DOHH2 (cell line): ENCODE measurements at regions not wholly inside any gene's neighbourhood (a gene's known extent, or its start where the extent isn't known, plus 50 kb on each side); places are given as distances from the start of the nearest gene placed in this dataset.

Source experiments
- H3F3A ChIP-seq: fragments of 200-600 bp; sonication (generic), shearing (Covaris generic); 2 replicates; pipeline ENCODE4 v1.6.0; 2016; ENCODE audit warnings: antibody characterized with exemption, mild to moderate bottlenecking; ENCODE audit not compliant: control insufficient read depth, insufficient read depth
- H3K27ac ChIP-seq: fragments of 200-600 bp; sonication (generic); 2 replicates; pipeline ENCODE4 v1.5.1; 2014; ENCODE audit warnings: low read depth, mild to moderate bottlenecking, low read length, moderate library complexity
- H3K27me3 ChIP-seq: fragments of 200-600 bp; sonication (generic); 2 replicates; pipeline ENCODE4 v1.6.1; 2014; ENCODE audit warnings: mild to moderate bottlenecking, low read length, mixed read lengths; ENCODE audit not compliant: control insufficient read depth
- H3K36me3 ChIP-seq: fragments of 200-600 bp; sonication (generic); 2 replicates; pipeline ENCODE4 v1.6.1; 2014; ENCODE audit warnings: mild to moderate bottlenecking, low read length, moderate library complexity, mixed read lengths; ENCODE audit not compliant: control insufficient read depth
- H3K4me1 ChIP-seq: fragments of 200-600 bp; sonication (generic); 2 replicates; pipeline ENCODE4 v1.6.1; 2014; ENCODE audit warnings: mild to moderate bottlenecking, low read length, mixed read lengths; ENCODE audit not compliant: control insufficient read depth
- H3K4me2 ChIP-seq: fragments of 200-600 bp; sonication (generic); 2 replicates; pipeline ENCODE4 v1.6.0; 2014; ENCODE audit warnings: mild to moderate bottlenecking, low read length, moderate library complexity
- H3K4me3 ChIP-seq: fragments of 200-600 bp; sonication (generic); 2 replicates; pipeline ENCODE4 v1.5.1; 2014; ENCODE audit warnings: mild to moderate bottlenecking, low read length, mixed read lengths
- H3K79me2 ChIP-seq: fragments of 200-600 bp; sonication (generic); 2 replicates; pipeline ENCODE4 v1.6.1; 2014; ENCODE audit warnings: mild to moderate bottlenecking, low read length, mixed read lengths; ENCODE audit not compliant: control insufficient read depth
- H3K9me2 ChIP-seq: fragments of 200-600 bp; sonication (generic); replicated peaks from 2 replicates; pipeline ENCODE4 v1.6.1; 2014; ENCODE audit warnings: mild to moderate bottlenecking, low read length, mixed read lengths; ENCODE audit not compliant: control insufficient read depth
- H3K9me3 ChIP-seq: fragments of 200-600 bp; sonication (generic); 2 replicates; pipeline ENCODE4 v1.6.1; 2014; ENCODE audit warnings: antibody characterized with exemption, low read length, mixed read lengths; ENCODE audit not compliant: control insufficient read depth, insufficient read depth
- H4K20me1 ChIP-seq: fragments of 200-600 bp; sonication (generic); 2 replicates; pipeline ENCODE4 v1.6.0; 2014; ENCODE audit warnings: low read depth, mild to moderate bottlenecking, antibody characterized with exemption, low read length, moderate library complexity; ENCODE audit not compliant: control insufficient read depth, insufficient read depth
- CTCF ChIP-seq: fragments of 200-600 bp; sonication (generic); IDR thresholded peaks from one replicate; pipeline ENCODE4 v1.5.1; 2014; ENCODE audit warnings: antibody characterized with exemption, mild to moderate bottlenecking, low read depth, low read length; ENCODE audit not compliant: poor library complexity, severe bottlenecking
- EZH2phosphoT487 ChIP-seq: fragments of 200-600 bp; sonication (generic); IDR thresholded peaks from 2 replicates; pipeline ENCODE4 v1.6.1; 2017; ENCODE audit warnings: borderline replicate concordance, mild to moderate bottlenecking, antibody characterized with exemption, low read length, moderate library complexity, mixed read lengths

- no peak overlapping the region for H3K27ac ChIP-seq
- H3K9me2 ChIP-seq, result no peaks in the 10 kb centered on the region
- H3F3A ChIP-seq, result no peaks in the 10 kb centered on the region
- H3K27me3 ChIP-seq, result no peaks in the 10 kb centered on the region
- H3K9me3 ChIP-seq, result no peaks in the 10 kb centered on the region
- no peak overlapping the region for H3K4me2 ChIP-seq
- TF ChIP-seq CTCF (no peak), EZH2phosphoT487 (no peak)
- no peaks in the 10 kb centered on the region for H3K36me3 ChIP-seq
- no peak overlapping the region for H3K4me3 ChIP-seq
- no peaks in the 10 kb centered on the region for H3K4me1 ChIP-seq
- no peaks in the 10 kb centered on the region for H4K20me1 ChIP-seq
- H3K79me2 ChIP-seq, result no peaks in the 10 kb centered on the region
Measured at GRCh38 chr4:65071564-65071963, 598.7 kb downstream of the EPHA5 start.

DNA sequence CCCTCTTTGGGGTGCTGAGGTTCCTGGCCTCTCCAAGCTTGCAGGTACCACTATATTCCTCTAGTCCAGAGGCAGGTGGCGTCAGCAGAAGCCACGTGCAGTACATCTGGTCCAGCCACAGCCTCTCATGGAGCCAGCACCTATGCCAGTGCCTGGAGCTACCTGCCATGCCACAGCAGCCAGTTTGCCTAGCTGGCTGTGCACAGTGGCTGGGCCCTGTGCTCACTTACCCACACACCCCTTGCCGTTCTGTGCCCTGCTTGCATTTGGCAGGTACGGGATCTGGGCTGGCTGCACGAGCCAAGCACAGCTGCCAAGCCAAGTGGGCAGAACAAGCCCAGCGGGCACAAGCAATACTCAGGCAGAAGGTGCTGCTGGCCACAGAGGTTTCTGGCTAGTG lies 601.1 kb downstream of the EPHA5 start:
- Histone ChIP-seq H3K4me3 (no peak overlapping the region), H3K9me3 (no peaks in the 10 kb centered on the region), H4K20me1 (no peaks in the 10 kb centered on the region), H3K27ac (no peak overlapping the region), H3K27me3 (no peaks in the 10 kb centered on the region), H3K36me3 (no peaks in the 10 kb centered on the region), H3F3A (no peaks in the 10 kb centered on the region), H3K9me2 (no peaks in the 10 kb centered on the region), H3K79me2 (no peaks in the 10 kb centered on the region), H3K4me2 (no peak overlapping the region), H3K4me1 (no peaks in the 10 kb centered on the region)
- TF ChIP-seq EZH2phosphoT487 (no peak), CTCF (no peak)

- H3K9me2 ChIP-seq, result no peaks in the 10 kb centered on the region
Measured at GRCh38 chr4:65066106-65066505, 604.2 kb downstream of the EPHA5 start.

More at GRCh38 chr4:65066106-65066505, 604.2 kb downstream of the EPHA5 start:
- no peaks in the 10 kb centered on the region for H3K4me1 ChIP-seq
- H3K4me2 ChIP-seq, result no peak overlapping the region
- H3K4me3 ChIP-seq, result no peak overlapping the region
- no peaks in the 10 kb centered on the region for H3K9me3 ChIP-seq
- H3K79me2 ChIP-seq, result no peaks in the 10 kb centered on the region
- no peak for TF ChIP-seq CTCF
- TF ChIP-seq EZH2phosphoT487, result no peak
- H3K27ac ChIP-seq, result no peak overlapping the region
- H3K27me3 ChIP-seq, result no peaks in the 10 kb centered on the region
- no peaks in the 10 kb centered on the region for H3K36me3 ChIP-seq
- no peaks in the 10 kb centered on the region for H3F3A ChIP-seq
- H4K20me1 ChIP-seq, result no peaks in the 10 kb centered on the region
